ENCODE measurements at regions not wholly inside any gene's neighbourhood (a gene's known extent, or its start where the extent isn't known, plus 50 kb on each side); places are given as distances from the start of the nearest gene placed in this dataset.
A peak's percentile ranks its signal among the peaks of the same experiment; 100 is the strongest.

DNA sequence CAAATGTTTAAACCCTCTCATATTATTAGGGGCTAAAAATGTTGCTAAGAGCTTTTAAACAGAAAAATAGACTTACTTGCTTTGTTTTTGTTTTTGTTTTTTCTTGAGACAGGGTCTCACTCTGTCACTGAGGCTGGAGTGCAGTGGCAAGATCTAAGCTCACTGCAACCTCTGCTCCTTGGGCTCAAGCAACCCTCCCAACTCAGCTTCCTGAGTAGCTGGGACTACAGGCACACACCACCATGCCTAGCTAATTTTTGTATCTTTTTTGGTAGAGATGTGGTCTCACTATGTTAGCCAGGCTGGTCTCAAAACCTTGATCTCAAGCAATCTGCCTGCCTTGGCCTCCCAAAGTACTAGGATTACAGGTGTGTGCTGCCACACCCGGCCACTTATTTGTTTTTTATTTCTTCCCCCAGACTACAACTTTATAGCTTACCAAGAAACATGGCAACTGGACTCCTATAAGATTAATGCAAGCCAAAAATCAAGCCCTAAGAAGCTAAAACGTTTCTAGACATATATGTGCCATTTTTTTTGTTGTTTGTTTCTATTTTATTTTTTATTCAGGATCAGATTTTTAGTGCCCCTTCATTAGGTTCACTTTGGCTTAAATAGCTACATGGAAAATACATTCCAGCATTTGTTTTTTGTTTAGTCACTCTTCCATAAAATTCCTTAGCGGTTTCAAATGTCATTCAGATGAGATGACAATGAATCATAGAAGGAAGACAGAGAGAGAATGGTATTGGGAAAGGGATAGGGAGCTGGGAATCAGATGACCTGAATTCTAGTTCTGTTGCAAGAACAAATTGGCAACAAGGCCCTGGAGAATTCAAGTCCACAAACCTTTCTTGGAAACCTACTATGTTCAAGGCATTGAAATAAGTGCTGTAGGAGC lies 163.4 kb upstream of the MKLN1 start (continued):
- peak; percentile 91 for TF ChIP-seq FOSL1 (IDR thresholded peaks at IDR 0.05; ENCODE audit: low read depth)
- no peak for TF ChIP-seq ATF3 (IDR thresholded peaks at IDR 0.05)
- TF ChIP-seq CEBPB (IDR thresholded peaks at IDR 0.05; ENCODE audit: low read depth): peak; percentile 93
- no peak for TF ChIP-seq ZNF274 (IDR thresholded peaks at IDR 0.05; ENCODE audit: low read depth, low read length)
- TF ChIP-seq EZH2phosphoT487 (IDR thresholded peaks at IDR 0.05; ENCODE audit: borderline replicate concordance): no peak

DNA sequence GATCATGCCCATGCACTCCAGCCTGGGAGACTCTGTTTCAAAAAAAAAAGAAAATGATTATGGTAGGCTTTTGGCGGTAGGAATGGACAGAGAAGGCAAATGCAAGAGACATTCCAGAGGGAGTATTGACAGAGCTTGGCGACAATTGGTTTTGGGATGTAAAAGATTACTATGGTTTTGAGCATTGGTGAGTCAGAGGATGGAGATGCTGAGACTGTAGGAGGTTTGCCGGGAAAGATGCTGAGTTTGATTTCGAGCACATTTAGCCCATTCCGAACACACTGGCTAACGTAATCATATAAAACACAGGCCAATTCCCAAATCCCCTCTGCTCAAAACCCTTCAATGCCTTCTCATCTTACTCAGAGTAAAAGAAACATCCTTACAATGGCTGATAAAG lies 161.6 kb upstream of the MKLN1 start:
- Histone ChIP-seq H3K9me3 (ENCODE audit: control insufficient read depth in 1 of 2, insufficient read depth in 1 of 2, low read depth in 1 of 2, low read length in 2 of 2) (no peaks in the 10 kb centered on the region), H3K36me3 (ENCODE audit: control insufficient read depth in 1 of 2, insufficient read depth in 2 of 2, low read length in 2 of 2) (no peaks in the 10 kb centered on the region), H3K4me3 (replicated peaks in 1 of 2; ENCODE audit: low read depth in 1 of 2, low read length in 2 of 2) (no peak overlapping the region), H2AFZ (ENCODE audit: low read depth, low read length, poor library complexity, severe bottlenecking) (no peak overlapping the region), H4K20me1 (ENCODE audit: insufficient read depth) (no peaks in the 10 kb centered on the region), H3K4me1 (ENCODE audit: control insufficient read depth in 1 of 2, insufficient read depth in 2 of 2, low read length in 2 of 2) (peaks cover 10 to 39% of the 10 kb centered on the region in 2 experiments), H3K79me2 (ENCODE audit: insufficient read depth, low read length) (no peaks in the 10 kb centered on the region), H3K9ac (ENCODE audit: low read length) (no peak overlapping the region), H3K27ac (ENCODE audit: low read depth, low read length) (no peak overlapping the region), H3K4me2 (ENCODE audit: low read length) (peak overlapping the region; percentile 77; the same call in 1 of the 2 replicates), H3K9me2 (ENCODE audit: insufficient read depth) (no peaks in the 10 kb centered on the region), H3K27me3 (ENCODE audit: insufficient read depth, low read length) (no peaks in the 10 kb centered on the region)
- DNase-seq (ENCODE audit: low read depth, low spot score) (no peak), ATAC-seq (no peak)
- intact Hi-C loops (cut with micrococcal nuclease): no loop called here
- POLR2A ChIA-PET: no interaction called here
- RAD21 ChIA-PET (ENCODE audit: low non-redundant PET in 1 of 2, low total read pairs in 2 of 2, uncharacterized antibody in 2 of 2, unreplicated experiment in 2 of 2): no interaction called here
- CTCF ChIA-PET: no interaction called here
- BruUV-seq (replicated peaks): no TSS peak
- TF ChIP-seq RAD21 (IDR thresholded peaks at IDR 0.05; ENCODE audit: low read depth) (no peak), SIN3A (IDR thresholded peaks at IDR 0.05; ENCODE audit: low read depth) (no peak), YY1 (IDR thresholded peaks at IDR 0.05; ENCODE audit: extremely low read depth, insufficient replicate concordance, low read depth, low read length) (no peak), FOSL1 (IDR thresholded peaks at IDR 0.05; ENCODE audit: low read depth) (no peak), EZH2phosphoT487 (IDR thresholded peaks at IDR 0.05; ENCODE audit: borderline replicate concordance) (no peak), TCF7L2 (IDR thresholded peaks at IDR 0.05; ENCODE audit: borderline replicate concordance, extremely low read depth, insufficient read depth, insufficient read length) (no peak), POLR2AphosphoS5 (IDR thresholded peaks at IDR 0.05; ENCODE audit: low read depth, low read length) (no peak), ZNF274 (IDR thresholded peaks at IDR 0.05; ENCODE audit: low read depth, low read length) (no peak), SP1 (IDR thresholded peaks at IDR 0.05; ENCODE audit: low read depth) (no peak), ZFX (IDR thresholded peaks at IDR 0.05) (no peak), ATF3 (IDR thresholded peaks at IDR 0.05) (no peak), SRF (IDR thresholded peaks at IDR 0.05; ENCODE audit: low read depth) (no peak), EGR1 (IDR thresholded peaks at IDR 0.05; ENCODE audit: low read depth) (no peak), CBX3 (IDR thresholded peaks at IDR 0.05; ENCODE audit: low read depth) (no peak)
- TF ChIP-seq, protein P1, sequence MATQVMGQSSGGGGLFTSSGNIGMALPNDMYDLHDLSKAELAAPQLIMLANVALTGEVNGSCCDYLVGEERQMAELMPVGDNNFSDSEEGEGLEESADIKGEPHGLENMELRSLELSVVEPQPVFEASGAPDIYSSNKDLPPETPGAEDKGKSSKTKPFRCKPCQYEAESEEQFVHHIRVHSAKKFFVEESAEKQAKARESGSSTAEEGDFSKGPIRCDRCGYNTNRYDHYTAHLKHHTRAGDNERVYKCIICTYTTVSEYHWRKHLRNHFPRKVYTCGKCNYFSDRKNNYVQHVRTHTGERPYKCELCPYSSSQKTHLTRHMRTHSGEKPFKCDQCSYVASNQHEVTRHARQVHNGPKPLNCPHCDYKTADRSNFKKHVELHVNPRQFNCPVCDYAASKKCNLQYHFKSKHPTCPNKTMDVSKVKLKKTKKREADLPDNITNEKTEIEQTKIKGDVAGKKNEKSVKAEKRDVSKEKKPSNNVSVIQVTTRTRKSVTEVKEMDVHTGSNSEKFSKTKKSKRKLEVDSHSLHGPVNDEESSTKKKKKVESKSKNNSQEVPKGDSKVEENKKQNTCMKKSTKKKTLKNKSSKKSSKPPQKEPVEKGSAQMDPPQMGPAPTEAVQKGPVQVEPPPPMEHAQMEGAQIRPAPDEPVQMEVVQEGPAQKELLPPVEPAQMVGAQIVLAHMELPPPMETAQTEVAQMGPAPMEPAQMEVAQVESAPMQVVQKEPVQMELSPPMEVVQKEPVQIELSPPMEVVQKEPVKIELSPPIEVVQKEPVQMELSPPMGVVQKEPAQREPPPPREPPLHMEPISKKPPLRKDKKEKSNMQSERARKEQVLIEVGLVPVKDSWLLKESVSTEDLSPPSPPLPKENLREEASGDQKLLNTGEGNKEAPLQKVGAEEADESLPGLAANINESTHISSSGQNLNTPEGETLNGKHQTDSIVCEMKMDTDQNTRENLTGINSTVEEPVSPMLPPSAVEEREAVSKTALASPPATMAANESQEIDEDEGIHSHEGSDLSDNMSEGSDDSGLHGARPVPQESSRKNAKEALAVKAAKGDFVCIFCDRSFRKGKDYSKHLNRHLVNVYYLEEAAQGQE (IDR thresholded peaks at IDR 0.05; ENCODE audit: low read depth): no peak
- TF ChIP-seq, protein P2, sequence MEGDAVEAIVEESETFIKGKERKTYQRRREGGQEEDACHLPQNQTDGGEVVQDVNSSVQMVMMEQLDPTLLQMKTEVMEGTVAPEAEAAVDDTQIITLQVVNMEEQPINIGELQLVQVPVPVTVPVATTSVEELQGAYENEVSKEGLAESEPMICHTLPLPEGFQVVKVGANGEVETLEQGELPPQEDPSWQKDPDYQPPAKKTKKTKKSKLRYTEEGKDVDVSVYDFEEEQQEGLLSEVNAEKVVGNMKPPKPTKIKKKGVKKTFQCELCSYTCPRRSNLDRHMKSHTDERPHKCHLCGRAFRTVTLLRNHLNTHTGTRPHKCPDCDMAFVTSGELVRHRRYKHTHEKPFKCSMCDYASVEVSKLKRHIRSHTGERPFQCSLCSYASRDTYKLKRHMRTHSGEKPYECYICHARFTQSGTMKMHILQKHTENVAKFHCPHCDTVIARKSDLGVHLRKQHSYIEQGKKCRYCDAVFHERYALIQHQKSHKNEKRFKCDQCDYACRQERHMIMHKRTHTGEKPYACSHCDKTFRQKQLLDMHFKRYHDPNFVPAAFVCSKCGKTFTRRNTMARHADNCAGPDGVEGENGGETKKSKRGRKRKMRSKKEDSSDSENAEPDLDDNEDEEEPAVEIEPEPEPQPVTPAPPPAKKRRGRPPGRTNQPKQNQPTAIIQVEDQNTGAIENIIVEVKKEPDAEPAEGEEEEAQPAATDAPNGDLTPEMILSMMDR (IDR thresholded peaks at IDR 0.05 in 2 of 3, conservative IDR thresholded peaks at IDR 0.05 in 1 of 3; ENCODE audit: borderline replicate concordance in 1 of 3, insufficient read depth in 1 of 3, low read depth in 2 of 3, low read length in 2 of 3): no peak
- TF ChIP-seq, protein P3, sequence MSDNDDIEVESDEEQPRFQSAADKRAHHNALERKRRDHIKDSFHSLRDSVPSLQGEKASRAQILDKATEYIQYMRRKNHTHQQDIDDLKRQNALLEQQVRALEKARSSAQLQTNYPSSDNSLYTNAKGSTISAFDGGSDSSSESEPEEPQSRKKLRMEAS (IDR thresholded peaks at IDR 0.05): no peak
